ENCODE measurements at regions not wholly inside any gene's neighbourhood (a gene's known extent, or its start where the extent isn't known, plus 50 kb on each side); places are given as distances from the start of the nearest gene placed in this dataset.

- TF ChIP-seq ZNF687 (CRISPR knock-in tag; IDR thresholded peaks at IDR 0.05) (peak; percentile 76), HOXD1 (CRISPR knock-in tag; IDR thresholded peaks at IDR 0.05) (no peak), MED1 (CRISPR knock-in tag; IDR thresholded peaks at IDR 0.05) (no peak), SUZ12 (IDR thresholded peaks at IDR 0.05; ENCODE audit: low read depth, low read length) (no peak), ZNF18 (CRISPR knock-in tag; IDR thresholded peaks at IDR 0.05; ENCODE audit: insufficient replicate concordance) (no peak), ZNF563 (CRISPR knock-in tag; IDR thresholded peaks at IDR 0.05) (no peak), ZNF362 (CRISPR knock-in tag; IDR thresholded peaks at IDR 0.05; ENCODE audit: borderline replicate concordance) (no peak), BCL3 (CRISPR knock-in tag; IDR thresholded peaks at IDR 0.05) (peak; percentile 69; the same call in 1 of the 2 replicates), ZNF383 (CRISPR knock-in tag; IDR thresholded peaks at IDR 0.05; ENCODE audit: borderline replicate concordance) (0 out of 2 replicates have a peak, but pooled peaks have one; percentile 46), NCOA2 (CRISPR knock-in tag; IDR thresholded peaks at IDR 0.05) (no peak; the same call in 1 of the 2 replicates), YEATS4 (CRISPR knock-in tag; IDR thresholded peaks at IDR 0.05; ENCODE audit: borderline replicate concordance) (peak; percentile 53; the same call in 1 of the 2 replicates), YY1 (IDR thresholded peaks at IDR 0.05; ENCODE audit: insufficient read depth, insufficient replicate concordance, low read depth, low read length) (no peak), PAWR (CRISPR knock-in tag; IDR thresholded peaks at IDR 0.05; ENCODE audit: borderline replicate concordance) (no peak), ZNF749 (CRISPR knock-in tag; IDR thresholded peaks at IDR 0.05; ENCODE audit: borderline replicate concordance) (no peak), ZNF629 (CRISPR knock-in tag; conservative IDR thresholded peaks at IDR 0.05) (peak; percentile 97), KLF15 (CRISPR knock-in tag; IDR thresholded peaks at IDR 0.05; ENCODE audit: borderline replicate concordance) (no peak), ZBTB38 (CRISPR knock-in tag; IDR thresholded peaks at IDR 0.05) (no peak; the same call in 1 of the 2 replicates), NFATC3 (CRISPR knock-in tag; IDR thresholded peaks at IDR 0.05) (0 out of 2 replicates have a peak, but pooled peaks have one; percentile 74), MTF1 (CRISPR knock-in tag; IDR thresholded peaks at IDR 0.05) (no peak)
Observed at GRCh38 chr2:64859312-64860212, 129.6 kb upstream of the SLC1A4 start (continued).

All from HepG2 (cell line).